Activated CD8-positive, alpha-beta memory T cell treated with anti-CD3 and anti-CD28 coated beads, Interleukin-2, amount 50 U/mL, for 24 hours (primary cell): ENCODE measurements at regions not wholly inside any gene's neighbourhood (a gene's known extent, or its start where the extent isn't known, plus 50 kb on each side); places are given as distances from the start of the nearest gene placed in this dataset.

Experiments
- DNase-seq: peaks from one replicate; pipeline ENCODE4 v3.0.0-alpha.2; 2020; ENCODE audit errors: extremely low read depth

DNA sequence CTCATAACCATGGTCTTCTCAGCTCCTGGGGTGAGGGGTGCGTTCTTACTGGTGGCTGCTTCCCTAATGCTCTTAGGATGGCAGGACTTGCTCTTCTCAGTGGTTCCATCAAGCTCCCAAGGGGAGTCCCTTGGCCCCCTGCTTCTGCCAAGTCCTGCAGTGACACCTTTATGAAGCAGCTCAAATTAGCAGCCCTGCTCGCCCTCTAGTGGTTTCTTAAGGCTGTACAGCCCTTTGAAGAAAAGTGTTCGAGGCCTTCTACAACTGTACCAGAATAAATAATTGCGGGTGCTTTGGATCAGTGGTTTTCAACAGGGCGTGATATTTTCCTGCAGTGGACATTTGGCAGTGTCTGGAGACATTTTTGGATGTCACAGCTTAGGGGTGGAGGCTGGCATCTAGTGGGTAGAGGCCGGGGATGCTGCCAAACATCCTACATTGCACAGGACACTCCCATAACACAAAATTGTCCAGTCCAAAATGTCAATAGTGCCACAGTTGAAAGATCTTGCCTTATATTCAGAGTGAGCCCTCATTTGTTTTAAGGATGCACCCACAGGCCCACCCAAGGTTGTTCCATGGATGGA lies 204.7 kb upstream of the S100G start:
- DNase-seq, result no peak

DNA sequence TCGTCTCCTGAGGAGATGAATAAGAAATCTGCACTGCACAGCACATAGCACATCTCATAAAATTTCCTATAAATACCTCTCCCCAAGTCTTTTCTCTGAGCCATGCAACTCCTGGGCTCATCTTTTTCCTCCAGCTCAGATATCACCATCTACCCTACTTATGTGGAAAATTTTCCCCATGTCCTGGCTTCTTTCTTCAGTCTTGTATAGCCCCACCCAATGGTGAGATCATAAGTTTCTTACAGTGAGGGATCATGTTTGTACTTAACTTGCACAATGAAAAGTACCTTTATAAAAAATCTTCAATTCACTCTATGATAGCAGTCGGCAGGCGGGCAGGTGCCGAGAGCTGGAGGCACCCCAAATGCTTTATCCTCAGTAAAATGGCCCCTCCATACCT lies 198.6 kb upstream of the S100G start:
- DNase-seq, result no peak

- DNase-seq, result no peak
These were observed 195.0 kb upstream of the S100G start for GRCh38 chrX:16454926-16455325.

DNA sequence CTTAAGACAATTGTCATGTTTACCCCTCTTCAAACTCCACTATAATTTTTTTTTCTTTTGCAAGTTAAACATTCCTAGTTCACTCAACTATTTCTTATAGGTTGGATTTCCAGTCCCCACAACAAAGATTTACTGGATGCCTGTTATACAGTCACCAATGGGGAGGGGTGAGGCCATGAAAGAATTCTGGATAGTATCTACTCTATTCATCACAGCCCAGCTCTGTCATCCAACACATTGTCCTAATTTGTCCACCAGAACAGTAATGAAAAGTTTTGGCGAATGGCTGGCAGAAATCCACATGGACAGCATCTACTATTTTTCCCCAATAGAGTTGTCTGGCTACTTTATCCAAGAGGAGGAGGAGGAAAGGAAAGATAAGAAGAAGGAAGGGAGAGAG lies 192.7 kb upstream of the S100G start:
- no peak for DNase-seq

DNA sequence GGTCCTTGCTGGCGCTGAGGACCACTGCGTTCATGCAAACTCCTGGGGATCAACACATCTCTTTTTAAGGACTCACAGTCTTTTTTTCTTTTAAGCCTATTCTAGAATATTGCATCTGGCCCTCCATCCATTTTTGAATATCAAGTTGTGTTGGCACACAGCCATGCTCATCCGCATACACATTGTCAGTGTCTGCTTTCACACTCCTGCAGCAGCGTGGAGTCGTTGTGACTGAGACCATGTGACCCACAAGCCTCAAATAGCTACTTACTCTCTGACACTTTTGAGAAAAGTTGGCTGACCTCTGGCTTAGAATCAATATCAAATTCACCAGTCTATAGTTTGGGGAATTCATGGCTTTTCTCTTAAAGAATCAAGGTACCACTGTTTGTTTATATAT lies 191.8 kb upstream of the S100G start:
- DNase-seq, result no peak

DNA sequence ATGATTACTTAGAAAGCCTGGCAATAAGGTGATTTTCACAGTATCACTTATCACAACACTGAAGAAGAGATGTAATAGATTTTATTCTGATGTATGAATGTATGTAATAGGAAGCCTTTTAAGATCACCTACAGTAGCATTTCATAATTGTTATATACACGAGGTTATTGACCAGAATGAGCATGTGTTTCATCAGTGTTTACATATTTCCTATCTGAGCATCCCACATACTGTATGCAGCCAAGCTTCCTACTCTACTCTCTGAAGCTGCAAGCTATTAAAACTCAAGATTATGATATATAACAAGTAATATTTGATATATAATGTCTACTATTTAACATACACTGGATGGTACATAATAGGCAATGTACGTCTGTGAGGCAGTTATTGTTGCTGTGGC lies 190.9 kb upstream of the S100G start:
- DNase-seq, result no peak

- DNase-seq, result no peak
These were observed 188.0 kb upstream of the S100G start for GRCh38 chrX:16461968-16462367.

- DNase-seq, result no peak
These were observed 187.0 kb upstream of the S100G start for GRCh38 chrX:16462912-16463311.

- no peak for DNase-seq
These were observed 185.6 kb upstream of the S100G start for GRCh38 chrX:16464369-16464768.

DNA sequence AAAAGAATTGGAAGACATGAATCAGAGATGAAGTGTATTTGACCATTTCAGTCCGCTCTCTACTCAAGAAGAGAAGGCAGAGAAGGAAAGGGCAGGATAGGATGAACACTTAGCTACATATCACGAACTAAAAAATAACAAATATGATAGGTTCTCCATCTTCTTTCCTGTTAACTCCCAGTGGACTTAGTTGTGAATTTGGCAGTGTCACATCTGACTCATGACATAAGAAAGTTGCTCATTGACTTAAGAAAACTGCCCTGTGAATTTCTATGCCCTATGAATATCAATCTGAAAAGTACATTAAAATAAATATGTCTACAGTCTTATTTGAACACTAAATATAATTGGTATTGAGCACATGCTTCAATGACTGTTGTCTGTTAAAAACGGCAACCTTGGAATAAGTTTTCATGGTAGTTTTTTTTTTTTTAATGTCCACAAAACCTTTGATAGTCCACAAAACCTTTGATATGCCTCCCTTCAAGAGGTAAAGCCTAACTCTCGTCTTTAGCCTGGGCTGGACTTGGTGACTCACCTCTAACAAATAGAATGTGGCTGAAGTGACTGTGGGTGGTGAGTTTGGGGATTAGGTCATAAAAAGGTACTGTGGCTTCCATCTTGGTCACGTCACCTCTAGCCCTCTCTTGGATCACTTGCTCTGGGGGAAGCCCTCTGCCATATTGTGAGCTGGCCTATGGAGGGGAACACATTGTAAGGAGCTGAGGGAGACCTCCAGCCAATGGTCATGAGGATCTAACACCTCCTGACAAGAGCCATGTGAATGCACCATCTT lies 184.7 kb upstream of the S100G start:
- DNase-seq, result no peak

- DNase-seq, result no peak
These were observed 183.1 kb upstream of the S100G start for GRCh38 chrX:16466640-16467432.

DNA sequence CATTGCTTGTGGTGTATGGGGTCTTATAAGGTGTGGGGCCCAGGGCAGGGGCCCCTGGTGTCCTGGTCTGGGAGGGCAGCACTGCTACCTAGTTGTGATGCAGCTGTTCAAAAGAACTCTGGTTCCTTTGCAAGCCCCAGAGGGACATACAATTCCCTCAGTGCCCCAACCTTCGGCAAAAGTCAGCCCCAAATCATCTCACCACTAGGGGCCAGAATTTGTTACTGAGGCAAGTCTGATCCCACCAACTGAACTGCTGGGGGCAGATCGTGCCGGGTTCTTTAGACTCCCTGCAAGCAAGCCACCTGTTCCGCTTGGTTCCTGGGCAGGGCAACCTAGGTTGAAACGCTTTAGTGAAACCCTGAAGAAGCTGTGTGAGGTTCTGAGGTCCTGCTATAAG lies 180.1 kb upstream of the S100G start:
- DNase-seq, result no peak

DNA sequence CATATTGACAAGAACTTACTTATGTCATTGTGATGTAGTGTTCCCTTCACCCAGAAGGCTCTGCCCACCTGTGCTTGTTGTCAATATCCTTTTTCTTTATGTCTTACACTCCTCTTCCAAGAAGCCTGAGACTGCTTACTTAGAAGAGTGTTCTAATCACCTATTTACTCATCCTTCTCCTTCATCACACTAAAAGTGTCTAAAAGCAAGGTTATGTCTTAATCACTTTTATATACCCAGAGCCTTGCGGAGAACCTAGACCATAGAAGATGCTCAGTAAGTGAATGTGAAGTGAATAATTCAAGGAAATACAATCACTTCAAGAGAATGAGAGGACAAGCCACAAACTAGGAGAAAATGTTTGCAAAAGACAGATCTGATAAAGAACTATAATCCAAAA lies 177.6 kb upstream of the S100G start:
- no peak for DNase-seq

DNA sequence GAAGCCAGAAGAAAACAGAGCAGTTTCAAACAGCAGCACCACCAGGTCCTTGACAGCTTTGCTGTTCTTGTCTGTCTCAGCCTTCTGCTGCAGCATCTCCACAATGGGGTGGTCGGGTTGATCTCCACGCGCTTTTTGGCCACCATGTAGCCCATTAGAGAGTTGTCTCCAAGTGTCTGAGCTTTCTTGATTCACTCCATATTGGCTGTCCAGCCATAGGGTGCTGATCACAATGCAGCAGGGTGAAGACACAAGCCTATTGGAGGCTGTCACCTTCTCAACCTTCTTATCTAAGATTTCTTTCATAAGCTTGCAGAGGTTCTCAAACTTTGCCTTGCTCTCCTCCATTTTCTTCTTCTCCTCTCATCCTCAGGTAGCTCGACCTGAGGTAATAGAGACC lies 175.4 kb upstream of the S100G start:
- no peak for DNase-seq

GRCh38 chrX:16476009-16476408 lies 173.9 kb upstream of the S100G start:
- no peak for DNase-seq

- DNase-seq, result no peak
These were observed 173.3 kb upstream of the S100G start for GRCh38 chrX:16476692-16477091.

DNA sequence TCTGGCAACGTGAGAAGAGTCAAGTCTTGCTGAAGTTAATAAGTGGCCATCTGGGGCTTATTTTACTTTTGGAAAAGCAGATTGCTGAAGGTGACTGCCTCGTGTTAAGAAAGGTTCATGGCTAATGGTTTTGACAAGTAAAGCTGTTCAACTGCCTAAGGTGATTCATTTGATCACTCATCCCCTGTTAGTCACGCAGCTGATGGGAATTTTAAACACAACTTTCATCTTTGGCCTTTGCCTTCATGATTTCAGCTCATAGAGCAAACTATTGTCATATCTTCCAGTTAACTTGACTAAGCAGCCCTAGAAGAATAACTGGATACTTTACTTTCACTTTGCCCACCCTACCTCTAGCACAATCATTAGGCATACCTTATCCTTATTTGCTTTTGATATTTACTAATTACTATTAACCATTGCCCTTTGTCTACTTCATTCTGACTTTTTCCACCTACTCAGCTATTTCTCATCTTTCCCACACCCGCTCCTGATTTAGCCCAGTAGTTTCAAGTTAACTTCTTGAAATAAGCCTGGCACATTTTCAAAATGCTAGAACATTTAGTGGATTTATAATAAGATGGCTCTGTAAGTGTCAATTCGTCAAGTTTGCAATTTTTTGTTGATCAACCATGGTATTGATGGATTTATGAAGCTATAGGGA lies 170.6 kb upstream of the S100G start:
- DNase-seq, result no peak

DNA sequence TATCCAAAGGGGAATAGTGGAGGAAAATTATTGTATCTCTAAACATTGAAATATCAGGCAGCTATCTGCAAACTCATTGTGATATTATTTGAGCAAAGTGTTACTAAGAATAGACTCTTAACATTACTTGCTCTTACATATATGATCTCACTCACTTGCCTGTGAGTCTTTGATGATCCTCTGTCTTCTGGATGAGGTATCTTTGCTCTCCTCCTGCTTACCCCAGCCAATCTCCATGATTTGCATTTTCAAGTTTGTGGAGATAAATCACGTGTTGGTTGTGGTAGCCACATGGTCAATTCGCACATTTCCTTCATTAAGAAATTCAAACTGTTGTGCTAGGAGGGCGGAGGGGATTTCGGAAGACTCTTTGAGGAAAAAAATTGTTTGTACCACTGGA lies 169.9 kb upstream of the S100G start:
- DNase-seq, result no peak

GRCh38 chrX:16484338-16484737 lies 165.6 kb upstream of the S100G start:
- DNase-seq, result peak; percentile 0

GRCh38 chrX:16487620-16488385 lies 162.2 kb upstream of the S100G start:
- DNase-seq, result no peak

DNA sequence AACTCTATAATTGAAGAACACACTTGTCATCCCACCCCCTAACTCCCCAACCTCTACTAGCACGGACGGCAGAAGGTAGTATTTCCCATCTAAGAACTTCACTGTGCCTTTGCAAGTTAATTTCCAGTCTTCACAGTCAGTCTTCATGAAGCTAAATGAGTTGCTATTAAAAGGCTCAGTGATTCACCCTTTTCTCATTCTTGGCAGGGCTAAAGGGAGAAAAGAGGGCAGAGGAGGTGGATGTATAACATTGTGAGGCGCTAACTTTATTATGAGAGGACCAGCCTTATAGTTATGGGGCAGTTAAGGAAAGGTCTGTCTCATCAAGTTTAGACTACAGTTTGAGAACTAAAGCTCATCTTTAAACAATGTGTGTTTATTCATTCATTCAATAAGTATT lies 161.0 kb upstream of the S100G start:
- DNase-seq, result no peak

DNA sequence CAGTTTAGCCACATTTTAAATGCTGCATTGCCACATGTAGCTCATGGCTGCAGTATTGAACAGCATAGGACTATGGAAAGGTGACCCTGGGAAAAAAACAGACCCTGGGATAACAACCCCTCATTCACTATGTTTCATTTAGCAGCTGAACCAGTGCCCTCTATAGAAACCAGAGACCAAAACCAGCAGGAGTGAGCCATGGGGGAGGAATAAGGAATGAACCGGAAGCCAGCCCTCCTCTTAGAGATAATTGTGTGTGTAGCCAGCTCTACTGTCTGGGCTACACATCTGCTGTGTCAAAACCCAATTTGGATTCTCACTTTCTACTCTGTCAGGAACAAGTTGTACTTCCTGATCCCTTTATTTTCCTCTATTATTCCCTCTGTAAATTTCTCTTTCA lies 158.5 kb upstream of the S100G start:
- DNase-seq, result no peak
